Activated effector memory CD4-positive, alpha-beta T cell treated with Interleukin-2 at 50 U/mL for 16 hours (primary cell): ENCODE measurements at regions not wholly inside any gene's neighbourhood (a gene's known extent, or its start where the extent isn't known, plus 50 kb on each side); places are given as distances from the start of the nearest gene placed in this dataset.
"Not testable (repeated sequence)": the region's sequence is repeated elsewhere in the genome, so short reads cannot be mapped to it uniquely, and the experiment has no call there.

Experiments
- DNase-seq: peaks from one replicate; pipeline ENCODE4 v3.0.0-alpha.2; 2020

DNA sequence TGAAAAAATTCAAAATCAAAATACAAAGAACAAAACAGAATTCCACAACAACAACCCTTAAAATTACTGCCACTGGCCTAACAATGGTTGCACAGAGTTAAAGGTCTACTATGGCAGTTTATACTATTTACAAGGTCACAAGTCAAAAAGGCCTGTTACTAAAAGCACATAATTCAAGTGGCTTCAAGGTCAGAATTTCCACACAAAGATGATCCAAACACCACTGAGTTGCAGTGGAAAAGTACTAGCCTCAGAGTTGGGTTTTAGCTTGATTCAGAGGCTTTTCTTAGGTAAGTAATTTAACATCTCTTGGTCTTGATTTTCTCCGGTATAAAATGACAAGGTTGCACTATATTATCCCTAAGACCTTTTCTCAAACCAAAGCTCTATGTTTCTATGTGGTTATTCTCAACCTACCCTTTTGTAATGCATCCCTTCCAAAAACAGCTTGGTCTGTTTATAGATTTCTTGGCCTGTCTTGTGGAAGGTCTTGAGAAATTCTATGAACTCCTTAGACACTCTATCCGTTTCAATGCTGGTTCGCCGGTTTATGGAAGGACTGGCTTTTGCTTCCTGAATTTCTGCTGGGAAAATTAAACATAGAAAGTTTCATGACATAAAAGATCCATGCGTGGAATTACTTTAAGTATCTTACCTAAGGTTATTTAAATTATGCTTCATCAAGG is 69.5 kb downstream of the MDH2 start:
- DNase-seq = not testable (repeated sequence)

DNA sequence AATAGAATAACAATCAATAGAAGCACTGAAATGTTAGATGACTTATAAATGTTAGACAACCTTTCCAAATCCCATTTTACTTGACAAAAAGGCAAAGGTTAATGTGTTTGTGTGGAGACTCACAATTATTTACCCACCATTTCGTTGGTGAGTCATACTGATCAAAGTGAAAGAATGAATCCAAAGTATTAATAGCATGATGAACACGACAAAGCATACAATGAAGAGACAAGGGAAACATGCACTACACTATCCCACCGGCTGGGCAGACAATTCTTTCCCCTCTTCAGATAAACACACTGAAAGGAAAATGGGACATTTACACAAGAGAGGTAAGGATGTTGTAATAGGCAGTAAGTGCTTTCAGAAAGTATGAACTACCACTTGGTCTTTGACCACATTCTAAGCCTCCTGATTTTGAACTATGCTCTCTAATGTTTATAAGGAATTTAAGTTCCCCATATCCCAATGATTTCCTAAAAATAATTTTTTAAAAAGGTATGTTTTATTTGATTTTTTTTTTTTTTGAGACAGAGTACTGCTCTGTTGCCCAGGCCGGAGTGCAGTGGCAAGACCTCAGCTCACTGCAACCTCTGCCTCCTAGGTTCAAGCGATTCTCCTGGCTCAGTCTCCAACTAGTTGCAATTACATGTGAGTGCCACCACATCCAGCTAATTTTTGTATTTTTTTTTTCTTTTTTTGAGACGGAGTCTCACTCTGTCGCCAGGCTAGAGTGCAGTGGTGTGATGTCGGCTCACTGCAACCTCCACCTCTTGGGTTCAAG is 70.5 kb downstream of the MDH2 start:
- not testable (repeated sequence) for DNase-seq

DNA sequence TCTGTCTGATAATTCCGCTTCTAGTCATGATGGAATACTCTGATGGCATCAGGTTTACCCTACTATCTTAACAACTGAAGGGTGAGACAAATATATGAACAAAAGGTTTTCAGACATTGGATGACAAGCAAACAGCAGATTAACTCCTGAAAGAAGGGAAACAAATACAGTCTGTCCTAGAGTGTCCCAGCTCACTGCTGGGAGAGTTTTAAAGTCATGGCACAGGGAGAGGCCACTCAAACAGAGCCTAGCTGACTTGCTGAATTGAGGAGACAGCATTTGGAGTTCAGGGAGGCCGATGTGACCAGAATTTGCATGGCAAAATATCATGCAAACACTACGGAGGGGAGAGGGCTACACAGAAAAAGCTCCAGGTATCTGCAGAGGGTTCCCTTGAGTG is 73.1 kb downstream of the MDH2 start:
- no peak for DNase-seq

DNA sequence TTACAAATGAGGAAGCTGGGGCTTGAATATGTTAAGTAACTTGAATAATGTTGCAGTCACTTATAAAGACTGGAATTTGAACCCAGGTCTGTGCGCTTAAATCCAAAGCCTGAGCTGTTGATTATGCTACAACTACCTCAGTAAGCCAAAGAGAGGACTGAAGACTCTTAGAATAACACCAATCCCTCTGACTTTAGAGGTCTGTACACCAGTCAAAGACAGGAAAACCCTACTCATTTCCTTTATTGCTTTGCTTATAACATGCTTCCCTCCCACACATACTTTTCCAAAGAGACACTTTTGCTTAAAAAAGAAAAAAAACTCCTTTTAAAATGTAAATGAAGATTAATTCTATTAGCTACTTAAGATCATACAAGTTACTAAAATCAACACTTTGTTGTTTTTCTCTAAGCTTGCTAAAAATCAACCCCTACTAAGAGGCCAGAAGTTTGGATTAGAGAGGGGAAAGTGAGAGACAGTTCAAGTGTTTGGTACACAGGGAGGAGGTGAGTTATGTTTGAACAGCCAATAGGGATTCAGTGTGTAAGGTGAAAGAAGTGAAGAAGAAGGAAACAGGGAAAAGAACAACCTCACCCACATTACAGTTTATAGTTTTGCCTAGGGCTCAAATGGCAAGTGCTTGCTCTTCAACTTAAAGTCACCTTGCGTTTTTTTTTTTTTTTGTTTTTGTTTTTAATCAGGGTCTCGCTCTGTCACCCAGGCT is 74.8 kb downstream of the MDH2 start:
- no peak for DNase-seq

DNA sequence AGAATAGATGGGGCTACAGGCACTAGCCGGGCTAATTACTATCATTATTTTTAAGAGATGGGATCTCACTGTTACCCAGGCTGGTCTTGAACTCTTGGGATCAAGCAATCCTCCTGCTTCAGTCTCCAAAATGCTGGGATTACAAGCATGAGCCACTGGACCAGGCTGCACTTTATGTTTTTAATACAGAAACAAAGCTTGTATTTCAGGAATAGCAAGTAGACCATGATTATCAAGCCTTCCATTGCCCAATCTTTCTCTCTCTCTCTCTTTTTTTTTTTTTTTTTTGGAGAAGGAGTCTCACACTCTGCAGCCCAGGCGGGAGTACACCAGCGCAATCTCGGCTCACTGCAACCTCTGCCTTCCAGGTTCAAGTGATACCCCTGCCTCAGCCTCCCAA is 75.4 kb downstream of the MDH2 start:
- no peak for DNase-seq

DNA sequence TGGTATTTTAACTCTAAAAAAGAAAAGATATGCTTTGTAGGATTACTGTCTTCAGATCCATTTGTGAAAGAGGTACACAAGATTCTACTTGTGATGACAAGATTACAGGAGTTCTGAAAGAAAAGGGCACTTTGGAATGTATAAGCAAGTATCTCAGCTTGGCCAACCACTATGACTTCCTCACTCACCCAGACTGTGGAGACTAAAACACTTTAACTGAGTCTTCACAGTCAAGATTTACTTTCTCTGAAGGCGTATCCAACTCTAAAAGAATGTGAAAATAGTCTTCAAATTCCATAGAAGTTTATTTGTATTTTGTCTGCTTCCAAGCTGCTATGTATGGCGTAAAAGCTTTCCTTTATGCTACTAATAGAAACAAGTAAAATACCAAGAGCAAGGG is 76.1 kb upstream of the SRRM3 start:
- DNase-seq = no peak

DNA sequence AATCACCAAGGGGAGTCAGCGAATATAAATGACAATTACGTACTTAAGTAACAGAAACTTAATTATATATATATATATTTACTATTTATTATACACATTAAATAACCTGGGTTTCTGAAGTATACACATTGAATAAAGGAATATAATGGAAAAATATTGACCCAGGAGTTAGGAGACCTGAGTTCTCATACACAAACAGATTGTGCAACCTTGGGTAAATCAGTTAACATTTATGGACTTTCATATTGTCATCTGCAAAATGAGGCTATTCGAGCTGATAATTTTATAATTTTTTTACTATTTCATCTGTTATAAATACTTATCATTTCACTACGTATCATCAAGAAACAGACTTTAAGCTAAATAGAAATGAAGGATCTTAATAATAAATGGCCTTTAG is 75.1 kb upstream of the SRRM3 start:
- DNase-seq = no peak

DNA sequence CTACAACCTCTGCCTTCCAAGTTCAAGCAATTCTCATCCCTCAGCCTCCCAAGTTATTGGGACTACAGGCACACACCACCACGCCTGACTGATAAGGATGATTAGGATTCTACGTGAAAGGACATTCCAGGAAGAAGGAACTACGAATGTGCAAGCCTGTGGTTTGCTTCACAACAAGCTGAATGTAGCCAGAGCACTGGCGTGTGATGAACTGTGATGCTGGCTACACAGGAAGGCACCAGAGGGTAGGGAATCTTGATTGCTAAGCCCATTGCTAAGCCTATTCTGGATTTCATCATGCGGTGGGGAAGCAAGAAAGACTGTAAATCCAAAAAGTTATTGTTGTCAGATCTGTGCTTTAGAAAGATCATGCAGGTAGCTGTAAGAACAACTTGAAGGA is 72.3 kb upstream of the SRRM3 start:
- DNase-seq = no peak

DNA sequence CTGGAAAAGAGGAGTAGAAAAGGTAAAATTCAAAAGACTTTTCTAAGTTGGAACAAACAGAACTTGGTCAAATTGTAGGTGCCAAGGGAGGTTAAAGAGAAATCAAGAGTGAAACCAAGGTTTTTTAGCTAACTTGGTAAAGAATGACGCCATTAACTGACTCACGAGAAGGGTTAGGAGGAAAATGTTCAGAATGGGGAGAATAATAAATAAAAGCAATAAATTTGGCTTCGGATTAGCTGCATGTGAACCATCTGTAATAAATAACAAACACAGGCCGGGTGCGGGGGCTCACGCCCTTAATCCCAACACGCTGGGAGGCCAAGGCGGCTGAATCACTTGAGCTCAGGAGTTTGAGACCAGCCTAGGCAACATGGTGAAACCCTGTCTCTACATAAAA is 71.9 kb upstream of the SRRM3 start:
- no peak for DNase-seq

DNA sequence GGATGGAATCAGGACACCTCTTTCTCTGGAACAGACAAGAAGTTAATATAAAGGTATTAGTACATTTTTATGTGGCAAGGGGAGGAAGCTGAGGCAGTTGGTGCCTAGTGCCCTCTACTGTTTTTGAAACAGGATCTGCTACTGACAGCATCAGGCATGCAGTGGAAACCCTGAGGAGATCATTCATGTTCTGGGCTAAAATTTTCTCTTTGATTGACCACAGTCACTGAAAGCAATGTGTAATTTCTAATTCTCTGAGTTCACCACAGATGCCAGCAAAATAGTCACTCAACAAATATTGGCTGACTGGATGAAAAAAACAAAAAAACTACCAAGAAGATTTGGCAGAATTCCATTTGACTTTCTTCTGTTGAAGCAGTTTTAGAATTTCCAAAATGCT is 71.0 kb upstream of the SRRM3 start:
- not testable (repeated sequence) for DNase-seq

DNA sequence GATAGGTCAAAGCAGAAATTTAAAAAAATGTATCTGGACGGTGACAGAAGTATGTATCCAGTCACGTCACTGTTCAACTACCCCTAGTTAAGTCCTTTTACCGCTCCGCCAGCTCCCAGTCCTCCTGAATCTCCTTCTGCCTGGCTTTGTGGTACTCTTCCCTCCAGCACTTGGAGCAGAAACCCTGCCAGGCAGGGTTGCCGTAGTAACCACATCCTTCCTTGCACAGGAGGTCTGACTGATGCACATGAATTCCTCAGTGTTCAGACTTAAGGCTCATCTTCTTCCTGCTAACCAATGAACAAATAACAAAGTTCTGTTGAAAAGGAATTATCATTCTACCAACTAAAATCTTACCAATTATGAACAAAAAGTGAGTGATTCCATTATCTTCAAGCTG is 69.8 kb upstream of the SRRM3 start:
- not testable (repeated sequence) for DNase-seq

DNA sequence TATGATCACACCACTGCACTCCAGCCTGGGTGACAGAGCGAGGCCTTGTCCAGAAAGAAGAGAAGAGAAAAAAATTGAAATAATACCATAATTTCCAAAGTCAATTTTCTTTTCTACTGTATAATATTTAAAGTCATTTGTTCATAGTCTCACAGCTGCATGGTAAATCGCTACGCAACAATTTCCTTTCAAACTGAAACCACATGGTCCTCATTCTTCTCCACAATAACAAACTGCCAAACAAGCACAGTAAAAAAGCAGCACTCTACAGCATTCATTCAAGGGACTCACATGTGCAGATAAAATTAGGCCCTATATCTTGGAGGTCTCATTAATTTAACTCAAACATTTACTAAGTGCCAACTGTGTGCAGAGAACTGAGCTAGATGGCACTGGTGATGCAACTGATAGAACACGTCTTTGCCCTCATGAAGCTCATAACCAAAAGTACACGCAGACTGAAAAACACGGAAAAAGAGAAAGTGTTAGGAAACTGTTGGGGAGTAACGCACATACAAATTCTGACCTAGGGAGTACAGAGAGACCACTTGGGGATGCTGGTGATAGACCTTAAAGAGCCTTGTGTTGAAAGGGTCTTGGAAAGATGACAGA is 68.4 kb upstream of the SRRM3 start:
- DNase-seq = no peak

DNA sequence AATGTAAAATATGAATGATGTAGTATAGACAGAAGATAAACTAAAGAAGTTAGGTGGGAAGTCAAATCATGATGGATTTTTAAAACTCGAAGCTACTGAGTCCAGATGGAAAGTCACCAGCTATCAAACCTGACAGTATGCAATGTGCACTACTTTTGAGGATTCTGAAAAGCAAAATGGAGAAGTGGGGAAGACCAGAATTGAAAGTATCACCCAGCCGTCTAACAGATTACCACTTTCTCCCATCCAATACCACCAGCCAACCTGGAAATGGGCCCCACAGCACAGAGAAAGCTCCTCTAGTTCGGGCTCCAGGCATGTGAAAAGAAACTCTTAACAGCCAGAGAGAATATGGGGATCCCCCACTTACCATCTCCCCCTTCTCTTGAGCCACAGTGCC is 67.9 kb upstream of the SRRM3 start:
- DNase-seq = no peak

DNA sequence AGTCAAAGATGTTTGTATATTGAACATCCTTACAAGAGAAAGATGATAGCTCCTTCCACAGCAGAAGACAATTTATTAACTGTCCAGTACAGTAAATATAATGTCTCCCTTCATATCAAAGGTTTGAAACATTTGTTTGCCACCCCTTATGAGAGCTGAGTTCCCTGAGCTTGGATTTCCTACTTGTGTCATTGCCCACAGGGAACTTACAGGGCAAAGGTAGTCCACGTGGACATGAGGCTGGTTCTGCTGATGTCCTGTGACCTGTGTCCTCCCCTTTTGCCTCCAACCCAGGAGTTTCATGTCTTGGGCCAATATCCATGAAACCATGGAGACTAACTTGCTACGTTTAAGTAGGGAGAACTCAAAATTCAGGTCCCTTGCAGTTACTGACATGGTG is 66.4 kb upstream of the SRRM3 start:
- not testable (repeated sequence) for DNase-seq

DNA sequence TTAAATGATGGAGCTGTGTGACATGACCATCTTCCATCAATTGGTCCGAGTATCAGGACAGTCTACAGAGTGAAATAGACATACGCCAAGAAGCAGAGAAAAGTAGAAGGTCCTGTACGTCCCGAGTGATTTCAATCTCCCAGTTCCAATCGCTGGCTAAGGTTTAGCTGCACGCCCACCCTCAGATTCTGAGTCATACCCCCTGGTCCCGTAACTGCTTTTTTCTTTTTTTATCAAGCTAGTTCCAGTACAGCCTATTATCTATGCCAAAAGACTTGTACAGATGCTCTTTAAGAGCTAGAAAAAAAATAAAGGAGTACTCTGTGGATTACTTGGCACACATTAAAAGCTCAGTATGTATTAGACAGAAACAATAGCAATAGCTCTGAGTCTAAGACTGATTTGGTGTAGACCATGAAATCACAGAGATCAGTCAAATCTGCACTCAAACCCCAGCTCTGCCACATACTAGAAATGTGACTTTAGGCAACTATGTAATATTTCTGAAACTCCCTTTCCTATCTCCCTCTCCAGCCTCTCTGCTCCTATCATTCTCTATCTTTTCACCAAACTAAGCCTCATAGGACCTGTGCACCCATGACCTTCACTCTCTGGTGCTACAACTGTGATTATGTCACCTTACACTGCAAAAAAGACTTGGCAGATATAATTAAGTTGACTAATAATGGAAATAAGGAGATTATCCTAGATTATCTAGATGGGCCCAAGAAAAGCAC is 63.0 kb upstream of the SRRM3 start:
- not testable (repeated sequence) for DNase-seq

DNA sequence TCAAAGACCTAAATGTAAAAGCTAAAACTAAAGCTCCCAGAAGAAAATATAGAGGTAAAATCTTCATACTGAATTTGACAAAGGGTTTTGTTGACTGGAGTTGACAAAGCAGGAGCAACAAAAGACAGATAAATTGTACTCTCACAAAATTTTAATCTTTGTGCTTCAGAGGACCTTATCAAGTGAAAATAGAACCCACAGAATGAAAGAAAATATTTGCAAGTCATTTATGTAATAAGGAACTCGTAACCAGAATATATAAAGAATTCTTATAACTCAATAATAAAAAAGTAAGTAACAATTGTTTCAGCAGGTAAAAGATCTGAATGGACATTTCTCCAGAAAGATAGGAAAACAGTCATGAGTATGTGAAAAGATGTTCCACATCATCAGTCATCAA is 62.0 kb upstream of the SRRM3 start:
- DNase-seq = no peak

DNA sequence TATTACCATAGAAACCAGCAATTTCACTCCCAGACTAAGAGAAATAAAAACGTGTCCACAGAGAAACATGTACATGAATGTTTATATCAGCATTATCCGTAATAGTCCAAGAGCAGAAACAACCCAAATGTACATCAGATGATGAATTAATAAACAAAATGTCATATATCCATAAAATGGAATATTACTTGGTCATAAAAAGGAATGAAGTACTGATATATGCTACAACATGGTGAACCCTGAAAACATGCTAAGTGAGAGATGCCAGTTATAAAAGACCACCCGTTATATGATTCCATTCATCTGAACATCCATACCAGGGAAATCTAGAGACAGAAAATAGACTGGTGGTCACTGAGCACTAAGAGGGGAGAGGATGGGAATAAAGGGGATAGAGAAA is 61.4 kb upstream of the SRRM3 start:
- DNase-seq = not testable (repeated sequence)

DNA sequence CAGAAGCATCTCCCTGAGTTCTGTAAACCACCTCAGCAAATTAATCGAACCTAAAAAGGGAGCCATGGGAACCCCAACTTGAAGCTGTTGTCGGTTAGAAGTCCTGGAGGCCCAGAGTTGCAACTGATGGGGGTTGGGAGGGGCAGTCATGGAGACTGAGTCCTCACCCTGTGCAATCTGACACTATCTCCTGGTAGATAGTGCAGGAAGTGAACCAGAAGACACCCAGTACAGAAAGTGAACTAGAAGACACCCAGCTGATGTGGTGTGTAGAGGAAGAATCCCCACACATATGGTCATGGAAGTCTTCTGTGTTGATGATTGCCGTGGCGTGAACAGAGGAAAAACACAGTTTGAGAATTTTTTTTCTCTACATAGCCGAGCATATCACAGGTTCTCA is 58.8 kb upstream of the SRRM3 start:
- peak; percentile 10 for DNase-seq

DNA sequence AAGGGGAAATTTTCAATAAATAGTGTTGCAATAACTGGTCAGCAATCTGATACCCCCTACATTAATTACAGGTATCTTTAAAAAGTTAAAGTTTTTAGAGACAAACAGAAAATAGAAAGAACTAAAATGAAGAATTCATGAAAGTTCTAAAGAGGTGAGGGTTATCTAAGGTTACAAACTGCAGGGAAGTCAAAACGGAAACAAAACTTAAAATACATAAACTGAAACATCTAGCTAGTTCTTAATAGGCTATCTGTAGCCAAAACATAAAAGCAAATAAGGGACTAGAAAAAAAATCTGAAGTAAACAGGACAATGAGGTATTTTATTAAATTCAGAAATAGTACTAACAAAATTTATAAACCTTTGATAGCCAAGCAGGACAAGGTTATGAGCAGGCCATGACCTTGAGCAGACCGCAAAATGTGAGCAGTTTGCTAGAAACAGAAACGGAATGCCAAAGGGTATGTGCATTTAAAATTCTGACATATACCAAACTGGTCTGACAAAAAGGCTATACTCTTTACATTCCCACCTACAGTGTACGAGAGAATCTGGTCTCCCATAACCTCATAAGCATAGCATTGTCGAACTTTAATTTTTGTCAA is 56.9 kb upstream of the SRRM3 start:
- not testable (repeated sequence) for DNase-seq

DNA sequence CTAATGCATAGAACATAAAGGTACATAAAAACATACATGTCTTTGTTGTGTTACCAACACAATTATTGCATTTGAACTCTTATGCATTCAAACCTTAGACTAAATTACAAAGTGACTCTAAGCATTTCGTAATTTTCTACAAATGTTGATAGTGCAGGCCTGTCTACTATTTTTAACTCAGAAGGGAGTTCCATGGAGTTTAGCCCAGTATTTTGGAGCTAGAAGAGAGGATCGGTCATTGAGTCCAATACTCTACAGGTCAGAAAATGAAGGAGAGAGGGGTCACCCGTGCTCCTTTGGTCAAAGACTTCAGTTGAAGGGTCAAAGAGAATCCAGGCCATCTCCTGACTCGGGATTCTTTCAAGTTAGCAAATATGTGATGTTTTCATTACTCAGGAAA is 55.3 kb upstream of the SRRM3 start:
- DNase-seq = no peak

DNA sequence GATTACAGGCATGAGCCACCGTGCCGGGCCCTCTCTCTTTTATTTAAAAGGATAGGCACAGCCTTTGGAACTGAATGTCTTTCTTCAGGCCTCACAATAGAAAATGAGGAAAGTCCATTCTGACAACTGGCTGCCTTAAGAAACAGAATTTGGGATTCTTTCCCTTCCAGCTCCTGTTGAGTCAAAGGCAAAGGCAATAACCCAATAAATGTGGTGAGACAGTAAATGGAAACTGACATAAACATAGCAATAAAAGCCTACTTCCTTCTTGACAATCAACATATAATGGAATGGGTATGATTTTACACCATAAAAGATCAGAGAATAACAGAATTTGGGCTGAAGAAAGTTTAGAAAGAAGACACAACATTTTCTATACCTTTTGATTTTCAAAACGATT is 52.7 kb upstream of the SRRM3 start:
- not testable (repeated sequence) for DNase-seq
